ENCODE measurements at regions not wholly inside any gene's neighbourhood (a gene's known extent, or its start where the extent isn't known, plus 50 kb on each side); places are given as distances from the start of the nearest gene placed in this dataset.

DNA sequence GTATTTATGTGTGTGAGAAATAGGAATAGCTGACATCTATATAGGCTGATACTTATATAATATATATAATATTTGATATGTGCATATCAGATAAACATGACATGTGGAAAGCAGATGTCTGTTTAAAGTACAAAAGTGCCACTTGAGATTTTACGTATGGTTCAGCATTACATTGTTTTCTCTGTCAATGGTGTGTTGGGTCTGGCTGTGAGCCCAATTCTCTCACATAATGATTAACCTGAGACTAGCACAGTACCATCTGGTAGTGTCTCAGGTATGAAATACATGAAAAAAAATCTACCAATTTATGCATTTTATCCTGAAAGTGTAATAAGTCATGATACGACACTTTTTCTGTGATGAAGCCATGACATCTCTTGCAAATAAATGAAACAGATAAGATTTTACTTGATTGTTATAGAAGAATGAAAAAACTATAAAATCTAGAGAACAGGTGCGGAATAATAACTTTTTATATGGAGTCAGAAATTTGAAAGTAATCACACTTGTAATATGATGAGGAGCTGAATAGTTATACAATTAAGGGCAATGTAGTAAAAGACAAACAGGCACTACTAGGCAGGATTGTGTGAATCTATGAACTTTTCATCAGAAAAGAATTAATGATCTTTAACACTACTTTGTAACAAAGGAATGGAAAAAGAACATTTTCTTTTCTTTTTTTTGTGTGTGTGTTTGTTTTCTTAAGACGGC is 1405.0 kb downstream of the OLFM4 start:
- TF ChIP-seq GLIS3 (CRISPR knock-in tag; IDR thresholded peaks at IDR 0.05) (no peak), ZFP3 (CRISPR knock-in tag; IDR thresholded peaks at IDR 0.05) (no peak), ARNTL (CRISPR knock-in tag; IDR thresholded peaks at IDR 0.05; ENCODE audit: borderline replicate concordance, low read depth) (no peak), RARB (CRISPR knock-in tag; IDR thresholded peaks at IDR 0.05) (no peak), ZFP30 (CRISPR knock-in tag; IDR thresholded peaks at IDR 0.05) (no peak), PPARA (CRISPR knock-in tag; IDR thresholded peaks at IDR 0.05; ENCODE audit: borderline replicate concordance) (no peak), ZNF565 (CRISPR knock-in tag; conservative IDR thresholded peaks at IDR 0.05; ENCODE audit: low read depth) (no peak), ESRRG (CRISPR knock-in tag; IDR thresholded peaks at IDR 0.05) (no peak), TCF4 (CRISPR knock-in tag; IDR thresholded peaks at IDR 0.05; ENCODE audit: borderline replicate concordance) (no peak), ISL1 (CRISPR knock-in tag; IDR thresholded peaks at IDR 0.05) (no peak), ZNF70 (CRISPR knock-in tag; IDR thresholded peaks at IDR 0.05) (no peak)
- TF ChIP-seq, protein P1, sequence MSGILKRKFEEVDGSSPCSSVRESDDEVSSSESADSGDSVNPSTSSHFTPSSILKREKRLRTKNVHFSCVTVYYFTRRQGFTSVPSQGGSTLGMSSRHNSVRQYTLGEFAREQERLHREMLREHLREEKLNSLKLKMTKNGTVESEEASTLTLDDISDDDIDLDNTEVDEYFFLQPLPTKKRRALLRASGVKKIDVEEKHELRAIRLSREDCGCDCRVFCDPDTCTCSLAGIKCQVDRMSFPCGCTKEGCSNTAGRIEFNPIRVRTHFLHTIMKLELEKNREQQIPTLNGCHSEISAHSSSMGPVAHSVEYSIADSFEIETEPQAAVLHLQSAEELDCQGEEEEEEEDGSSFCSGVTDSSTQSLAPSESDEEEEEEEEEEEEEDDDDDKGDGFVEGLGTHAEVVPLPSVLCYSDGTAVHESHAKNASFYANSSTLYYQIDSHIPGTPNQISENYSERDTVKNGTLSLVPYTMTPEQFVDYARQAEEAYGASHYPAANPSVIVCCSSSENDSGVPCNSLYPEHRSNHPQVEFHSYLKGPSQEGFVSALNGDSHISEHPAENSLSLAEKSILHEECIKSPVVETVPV (CRISPR knock-in tag; IDR thresholded peaks at IDR 0.05): no peak
- TF ChIP-seq, protein P2, sequence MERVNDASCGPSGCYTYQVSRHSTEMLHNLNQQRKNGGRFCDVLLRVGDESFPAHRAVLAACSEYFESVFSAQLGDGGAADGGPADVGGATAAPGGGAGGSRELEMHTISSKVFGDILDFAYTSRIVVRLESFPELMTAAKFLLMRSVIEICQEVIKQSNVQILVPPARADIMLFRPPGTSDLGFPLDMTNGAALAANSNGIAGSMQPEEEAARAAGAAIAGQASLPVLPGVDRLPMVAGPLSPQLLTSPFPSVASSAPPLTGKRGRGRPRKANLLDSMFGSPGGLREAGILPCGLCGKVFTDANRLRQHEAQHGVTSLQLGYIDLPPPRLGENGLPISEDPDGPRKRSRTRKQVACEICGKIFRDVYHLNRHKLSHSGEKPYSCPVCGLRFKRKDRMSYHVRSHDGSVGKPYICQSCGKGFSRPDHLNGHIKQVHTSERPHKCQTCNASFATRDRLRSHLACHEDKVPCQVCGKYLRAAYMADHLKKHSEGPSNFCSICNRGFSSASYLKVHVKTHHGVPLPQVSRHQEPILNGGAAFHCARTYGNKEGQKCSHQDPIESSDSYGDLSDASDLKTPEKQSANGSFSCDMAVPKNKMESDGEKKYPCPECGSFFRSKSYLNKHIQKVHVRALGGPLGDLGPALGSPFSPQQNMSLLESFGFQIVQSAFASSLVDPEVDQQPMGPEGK (CRISPR knock-in tag; IDR thresholded peaks at IDR 0.05; ENCODE audit: borderline replicate concordance): no peak
- TF ChIP-seq, protein P3, sequence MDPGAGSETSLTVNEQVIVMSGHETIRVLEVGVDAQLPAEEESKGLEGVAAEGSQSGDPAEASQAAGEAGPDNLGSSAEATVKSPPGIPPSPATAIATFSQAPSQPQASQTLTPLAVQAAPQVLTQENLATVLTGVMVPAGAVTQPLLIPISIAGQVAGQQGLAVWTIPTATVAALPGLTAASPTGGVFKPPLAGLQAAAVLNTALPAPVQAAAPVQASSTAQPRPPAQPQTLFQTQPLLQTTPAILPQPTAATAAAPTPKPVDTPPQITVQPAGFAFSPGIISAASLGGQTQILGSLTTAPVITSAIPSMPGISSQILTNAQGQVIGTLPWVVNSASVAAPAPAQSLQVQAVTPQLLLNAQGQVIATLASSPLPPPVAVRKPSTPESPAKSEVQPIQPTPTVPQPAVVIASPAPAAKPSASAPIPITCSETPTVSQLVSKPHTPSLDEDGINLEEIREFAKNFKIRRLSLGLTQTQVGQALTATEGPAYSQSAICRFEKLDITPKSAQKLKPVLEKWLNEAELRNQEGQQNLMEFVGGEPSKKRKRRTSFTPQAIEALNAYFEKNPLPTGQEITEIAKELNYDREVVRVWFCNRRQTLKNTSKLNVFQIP (CRISPR knock-in tag; IDR thresholded peaks at IDR 0.05; ENCODE audit: borderline replicate concordance, low read depth): no peak
